ENCODE measurements at regions not wholly inside any gene's neighbourhood (a gene's known extent, or its start where the extent isn't known, plus 50 kb on each side); places are given as distances from the start of the nearest gene placed in this dataset.

- TF ChIP-seq CTCF (IDR thresholded peaks at IDR 0.05) (no peak), POLR2A (IDR thresholded peaks at IDR 0.05) (no peak)
Observed at GRCh38 chr7:84390845-84391244, 196.3 kb upstream of the SEMA3A start.

All from right lobe of liver (tissue), 4 donors.